ENCODE measurements at regions not wholly inside any gene's neighbourhood (a gene's known extent, or its start where the extent isn't known, plus 50 kb on each side); places are given as distances from the start of the nearest gene placed in this dataset.

DNA sequence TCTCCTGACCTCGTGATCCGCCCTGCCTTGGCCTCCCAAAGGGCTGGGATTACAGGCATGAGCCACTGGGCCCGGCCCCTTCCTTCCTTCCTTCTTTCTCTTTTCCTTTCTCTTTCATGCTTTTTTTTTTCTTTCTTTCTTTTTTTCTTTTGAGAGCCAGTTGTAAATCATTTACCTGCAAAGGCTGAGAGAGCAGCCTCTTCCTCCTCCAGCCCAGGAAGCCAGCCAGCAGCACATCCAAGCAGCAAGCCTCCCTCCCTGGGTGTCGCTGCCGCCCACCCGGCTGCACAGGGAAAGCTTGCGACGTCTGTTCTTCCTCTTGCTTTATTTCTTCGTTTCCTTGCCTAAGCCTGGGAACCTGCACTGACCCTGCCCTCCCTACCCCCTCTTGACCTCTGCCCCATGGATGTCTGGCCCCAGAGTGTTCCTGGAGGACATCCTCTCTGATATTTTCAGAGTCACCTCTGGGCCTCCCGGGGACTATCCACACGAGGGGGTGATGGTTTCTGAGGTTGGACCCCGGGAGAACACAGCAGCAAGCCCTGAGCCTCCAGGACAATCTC is 62.8 kb upstream of the MYL10 start:
- Histone ChIP-seq H3K27me3 (ENCODE audit: control insufficient read depth, low read length) (peaks cover 8% of the 10 kb centered on the region), H3K36me3 (ENCODE audit: control insufficient read depth, low read length) (no peaks in the 10 kb centered on the region), H3K27ac (ENCODE audit: low read depth, low read length) (no peak overlapping the region), H4K20me1 (ENCODE audit: control insufficient read depth, insufficient read depth, low read depth, low read length) (no peaks in the 10 kb centered on the region), H3K9me3 (ENCODE audit: control insufficient read depth, insufficient read depth, low read length) (no peaks in the 10 kb centered on the region), H3K4me1 (ENCODE audit: control insufficient read depth, low read length) (peaks cover 24% of the 10 kb centered on the region), H3K79me2 (ENCODE audit: control insufficient read depth, low read length) (no peaks in the 10 kb centered on the region), H3F3A (ENCODE audit: control insufficient read depth, insufficient read depth) (0 out of 2 replicates have a peak, but pooled peaks cover 2% of the 10 kb centered on the region), H3K4me3 (ENCODE audit: low read length) (no peak overlapping the region), H3K9me2 (replicated peaks; ENCODE audit: control insufficient read depth, low read length) (no peaks in the 10 kb centered on the region), H3K4me2 (ENCODE audit: low read length) (no peak overlapping the region)
- TF ChIP-seq, protein P1, sequence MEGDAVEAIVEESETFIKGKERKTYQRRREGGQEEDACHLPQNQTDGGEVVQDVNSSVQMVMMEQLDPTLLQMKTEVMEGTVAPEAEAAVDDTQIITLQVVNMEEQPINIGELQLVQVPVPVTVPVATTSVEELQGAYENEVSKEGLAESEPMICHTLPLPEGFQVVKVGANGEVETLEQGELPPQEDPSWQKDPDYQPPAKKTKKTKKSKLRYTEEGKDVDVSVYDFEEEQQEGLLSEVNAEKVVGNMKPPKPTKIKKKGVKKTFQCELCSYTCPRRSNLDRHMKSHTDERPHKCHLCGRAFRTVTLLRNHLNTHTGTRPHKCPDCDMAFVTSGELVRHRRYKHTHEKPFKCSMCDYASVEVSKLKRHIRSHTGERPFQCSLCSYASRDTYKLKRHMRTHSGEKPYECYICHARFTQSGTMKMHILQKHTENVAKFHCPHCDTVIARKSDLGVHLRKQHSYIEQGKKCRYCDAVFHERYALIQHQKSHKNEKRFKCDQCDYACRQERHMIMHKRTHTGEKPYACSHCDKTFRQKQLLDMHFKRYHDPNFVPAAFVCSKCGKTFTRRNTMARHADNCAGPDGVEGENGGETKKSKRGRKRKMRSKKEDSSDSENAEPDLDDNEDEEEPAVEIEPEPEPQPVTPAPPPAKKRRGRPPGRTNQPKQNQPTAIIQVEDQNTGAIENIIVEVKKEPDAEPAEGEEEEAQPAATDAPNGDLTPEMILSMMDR (IDR thresholded peaks at IDR 0.05; ENCODE audit: low read depth, low read length, poor library complexity, severe bottlenecking): no peak
- no peak for TF ChIP-seq EZH2phosphoT487 (IDR thresholded peaks at IDR 0.05; ENCODE audit: borderline replicate concordance, low read length)

DNA sequence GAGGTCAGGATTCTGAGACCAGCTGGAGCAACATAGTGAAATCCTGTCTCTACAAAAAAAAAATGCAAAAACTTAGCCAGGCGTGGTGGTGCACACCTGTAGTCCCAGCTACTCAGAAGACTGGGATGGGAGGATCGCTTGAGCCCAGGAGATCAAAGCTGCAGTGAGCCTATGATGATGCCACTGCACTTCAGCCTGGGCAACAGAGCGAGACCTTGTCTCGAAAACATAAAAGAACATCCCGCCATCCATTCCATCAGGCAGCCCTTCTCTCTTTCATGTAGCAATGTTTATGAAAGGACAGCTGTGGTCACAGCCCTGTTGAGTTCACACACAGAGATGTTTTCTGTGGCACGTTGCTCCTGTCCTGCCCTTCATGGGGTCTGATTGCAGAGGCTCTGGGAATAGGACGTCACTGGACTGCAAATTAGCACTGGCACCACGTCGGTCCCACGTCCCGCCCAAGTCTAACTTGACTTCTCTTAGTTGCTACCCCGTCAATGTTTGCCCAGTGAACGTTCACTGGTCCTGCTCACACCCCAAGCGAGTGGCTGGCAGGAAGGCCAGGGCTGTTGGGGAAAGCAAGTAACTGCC is 64.5 kb upstream of the MYL10 start:
- H3K27me3 ChIP-seq (ENCODE audit: control insufficient read depth, low read length): peaks cover 12% of the 10 kb centered on the region
- TF ChIP-seq, protein P1 (IDR thresholded peaks at IDR 0.05; ENCODE audit: low read depth, low read length, poor library complexity, severe bottlenecking): no peak
- no peak for TF ChIP-seq EZH2phosphoT487 (IDR thresholded peaks at IDR 0.05; ENCODE audit: borderline replicate concordance, low read length)
- no peak overlapping the region for H3K4me3 ChIP-seq (ENCODE audit: low read length)
- no peaks in the 10 kb centered on the region for H3K9me2 ChIP-seq (replicated peaks; ENCODE audit: control insufficient read depth, low read length)
- H3K4me2 ChIP-seq (ENCODE audit: low read length): no peak overlapping the region
- no peak overlapping the region for H3K27ac ChIP-seq (ENCODE audit: low read depth, low read length)
- H3K4me1 ChIP-seq (ENCODE audit: control insufficient read depth, low read length): peaks cover 17% of the 10 kb centered on the region
- no peaks in the 10 kb centered on the region for H3K36me3 ChIP-seq (ENCODE audit: control insufficient read depth, low read length)
- H4K20me1 ChIP-seq (ENCODE audit: control insufficient read depth, insufficient read depth, low read depth, low read length): no peaks in the 10 kb centered on the region
- H3K79me2 ChIP-seq (ENCODE audit: control insufficient read depth, low read length): no peaks in the 10 kb centered on the region
- 0 out of 2 replicates have a peak, but pooled peaks cover 2% of the 10 kb centered on the region for H3F3A ChIP-seq (ENCODE audit: control insufficient read depth, insufficient read depth)
- H3K9me3 ChIP-seq (ENCODE audit: control insufficient read depth, insufficient read depth, low read length): no peaks in the 10 kb centered on the region

DNA sequence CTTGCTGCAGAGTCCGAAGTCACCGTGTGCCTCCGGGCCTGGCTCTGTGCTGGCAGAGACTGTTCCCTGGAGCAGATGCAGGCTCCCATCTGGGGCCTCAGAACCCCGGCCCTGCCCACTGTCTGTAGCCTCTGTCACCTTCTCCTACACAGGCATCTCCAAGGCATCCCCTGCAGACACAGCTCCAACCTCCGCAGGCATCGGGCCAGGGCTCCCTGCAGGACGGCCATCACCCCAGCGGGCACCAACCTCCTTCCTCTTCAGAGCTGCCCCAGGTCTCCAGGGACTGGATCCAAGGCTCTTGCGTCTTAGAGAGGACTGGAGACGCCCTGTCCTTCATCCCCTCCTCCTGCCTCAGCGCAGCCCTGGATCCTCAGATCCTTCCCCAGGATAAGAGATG is 69.9 kb upstream of the MYL10 start:
- H3F3A ChIP-seq (ENCODE audit: control insufficient read depth, insufficient read depth): 0 out of 2 replicates have a peak, but pooled peaks cover under 1% of the 10 kb centered on the region
- no peak overlapping the region for H3K27ac ChIP-seq (ENCODE audit: low read depth, low read length)
- H3K27me3 ChIP-seq (ENCODE audit: control insufficient read depth, low read length): peaks cover 15% of the 10 kb centered on the region; the same call in 1 of the 2 replicates
- no peak overlapping the region for H3K4me3 ChIP-seq (ENCODE audit: low read length)
- H3K4me1 ChIP-seq (ENCODE audit: control insufficient read depth, low read length): no peaks in the 10 kb centered on the region
- no peaks in the 10 kb centered on the region for H4K20me1 ChIP-seq (ENCODE audit: control insufficient read depth, insufficient read depth, low read depth, low read length)
- H3K9me3 ChIP-seq (ENCODE audit: control insufficient read depth, insufficient read depth, low read length): no peaks in the 10 kb centered on the region
- no peaks in the 10 kb centered on the region for H3K79me2 ChIP-seq (ENCODE audit: control insufficient read depth, low read length)
- H3K36me3 ChIP-seq (ENCODE audit: control insufficient read depth, low read length): no peaks in the 10 kb centered on the region
- TF ChIP-seq, protein P1 (IDR thresholded peaks at IDR 0.05; ENCODE audit: low read depth, low read length, poor library complexity, severe bottlenecking): no peak
- no peak for TF ChIP-seq EZH2phosphoT487 (IDR thresholded peaks at IDR 0.05; ENCODE audit: borderline replicate concordance, low read length)
- H3K4me2 ChIP-seq (ENCODE audit: low read length): no peak overlapping the region
- no peaks in the 10 kb centered on the region for H3K9me2 ChIP-seq (replicated peaks; ENCODE audit: control insufficient read depth, low read length)
